ENCODE measurements at regions not wholly inside any gene's neighbourhood (a gene's known extent, or its start where the extent isn't known, plus 50 kb on each side); places are given as distances from the start of the nearest gene placed in this dataset.

DNA sequence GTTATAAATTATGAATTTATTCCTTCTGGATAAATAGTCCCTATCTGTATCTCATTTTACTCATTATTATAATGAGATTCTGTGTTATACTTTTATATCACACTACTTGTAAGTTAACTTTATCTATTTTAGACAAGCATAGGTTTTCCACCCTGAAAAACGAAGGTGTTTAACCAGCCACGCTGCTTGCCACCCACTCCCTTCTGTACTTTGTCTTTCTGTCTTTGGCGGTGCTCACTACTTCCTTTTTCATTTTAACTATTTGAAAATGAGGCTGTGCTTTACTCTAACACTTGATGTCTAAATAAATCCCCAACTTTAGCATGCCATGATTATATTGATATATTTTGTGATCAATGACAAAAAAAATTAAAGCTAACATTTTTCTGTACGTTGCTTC lies 952.9 kb downstream of the DNAJB9 start:
- H3K4me3 Mint-ChIP-seq (ENCODE audit: low read depth, unreplicated experiment), result no peak overlapping the region
- no peak overlapping the region for H3K27ac Mint-ChIP-seq (ENCODE audit: unreplicated experiment)
- CTCF ChIA-PET, result no interaction called here
- DNase-seq, result no peak
- no peaks in the 10 kb centered on the region for H3K4me1 Mint-ChIP-seq (ENCODE audit: low read depth, unreplicated experiment)
- no peaks in the 10 kb centered on the region for H3K27me3 Mint-ChIP-seq (ENCODE audit: unreplicated experiment)
- intact Hi-C loops (cut with micrococcal nuclease; ENCODE audit: unreplicated experiment), result no loop called here
- H3K36me3 Mint-ChIP-seq (ENCODE audit: insufficient read depth, unreplicated experiment), result no peaks in the 10 kb centered on the region
- no TSS peak for BruUV-seq (replicated peaks)
- peaks cover 2% of the 10 kb centered on the region for H3K9me3 Mint-ChIP-seq (ENCODE audit: low read depth, unreplicated experiment)
- no peak for TF ChIP-seq CTCF (IDR thresholded peaks at IDR 0.05; ENCODE audit: unreplicated experiment)

GRCh38 chr7:109527833-109528232 lies 958.2 kb downstream of the DNAJB9 start:
- Mint-ChIP-seq H3K4me1 (ENCODE audit: low read depth, unreplicated experiment) (no peaks in the 10 kb centered on the region), H3K9me3 (ENCODE audit: low read depth, unreplicated experiment) (no peaks in the 10 kb centered on the region), H3K27me3 (ENCODE audit: unreplicated experiment) (no peaks in the 10 kb centered on the region), H3K4me3 (ENCODE audit: low read depth, unreplicated experiment) (no peak overlapping the region), H3K36me3 (ENCODE audit: insufficient read depth, unreplicated experiment) (no peaks in the 10 kb centered on the region), H3K27ac (ENCODE audit: unreplicated experiment) (no peak overlapping the region)
- DNase-seq, result no peak
- TF ChIP-seq CTCF (IDR thresholded peaks at IDR 0.05; ENCODE audit: unreplicated experiment), result no peak
- CTCF ChIA-PET, result no interaction called here
- intact Hi-C loops (cut with micrococcal nuclease; ENCODE audit: unreplicated experiment), result no loop called here
- BruUV-seq (replicated peaks), result no TSS peak

DNA sequence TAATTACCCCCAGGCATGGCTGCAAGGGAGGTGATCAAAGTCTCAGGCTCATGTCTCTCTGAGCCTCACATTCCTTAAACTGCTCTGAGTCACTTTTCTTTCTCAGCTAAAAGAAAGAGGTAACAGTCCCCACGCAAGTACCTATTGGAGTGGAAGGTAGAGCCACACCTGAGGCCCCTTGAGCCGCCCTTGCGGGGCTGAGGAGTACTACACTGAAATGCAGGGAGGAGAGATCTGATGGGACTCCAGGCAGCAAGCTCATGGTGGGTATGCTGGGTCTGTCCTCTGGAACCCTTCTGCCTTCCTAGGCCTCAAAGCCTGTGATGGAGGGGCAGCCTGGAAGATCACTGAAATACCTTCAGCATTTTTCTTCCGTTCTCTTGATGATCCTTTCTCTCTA lies 960.0 kb downstream of the DNAJB9 start:
- BruUV-seq (replicated peaks), result no TSS peak
- CTCF ChIA-PET, result no interaction called here
- intact Hi-C loops (cut with micrococcal nuclease; ENCODE audit: unreplicated experiment), result no loop called here

GRCh38 chr7:109532262-109532992 lies 962.8 kb downstream of the DNAJB9 start:
- Mint-ChIP-seq H3K4me3 (ENCODE audit: low read depth, unreplicated experiment) (no peak overlapping the region), H3K27me3 (ENCODE audit: unreplicated experiment) (no peaks in the 10 kb centered on the region), H3K27ac (ENCODE audit: unreplicated experiment) (no peak overlapping the region), H3K4me1 (ENCODE audit: low read depth, unreplicated experiment) (no peaks in the 10 kb centered on the region), H3K9me3 (ENCODE audit: low read depth, unreplicated experiment) (peaks cover 2% of the 10 kb centered on the region), H3K36me3 (ENCODE audit: insufficient read depth, unreplicated experiment) (no peaks in the 10 kb centered on the region)
- CTCF ChIA-PET, result no interaction called here
- intact Hi-C loops (cut with micrococcal nuclease; ENCODE audit: unreplicated experiment), result no loop called here
- no peak for TF ChIP-seq CTCF (IDR thresholded peaks at IDR 0.05; ENCODE audit: unreplicated experiment)
- no TSS peak for BruUV-seq (replicated peaks)
- DNase-seq, result no peak

More for the DNA sequence above, 960.0 kb downstream of the DNAJB9 start:
- Mint-ChIP-seq H3K27me3 (ENCODE audit: unreplicated experiment) (no peaks in the 10 kb centered on the region), H3K36me3 (ENCODE audit: insufficient read depth, unreplicated experiment) (no peaks in the 10 kb centered on the region), H3K9me3 (ENCODE audit: low read depth, unreplicated experiment) (peaks cover 2% of the 10 kb centered on the region), H3K4me3 (ENCODE audit: low read depth, unreplicated experiment) (no peak overlapping the region), H3K27ac (ENCODE audit: unreplicated experiment) (no peak overlapping the region), H3K4me1 (ENCODE audit: low read depth, unreplicated experiment) (no peaks in the 10 kb centered on the region)
- no peak for DNase-seq
- no peak for TF ChIP-seq CTCF (IDR thresholded peaks at IDR 0.05; ENCODE audit: unreplicated experiment)
